HG03025 (cell line): ENCODE measurements at regions not wholly inside any gene's neighbourhood (a gene's known extent, or its start where the extent isn't known, plus 50 kb on each side); places are given as distances from the start of the nearest gene placed in this dataset.

Experiments used
- ATAC-seq: cut with Tn5 transposase; IDR thresholded peaks from one replicate; pipeline ENCODE4 v1.9.1; 2021; ENCODE audit warnings: mild to moderate bottlenecking, moderate library complexity; ENCODE audit not compliant: unreplicated experiment, low FRiP score

DNA sequence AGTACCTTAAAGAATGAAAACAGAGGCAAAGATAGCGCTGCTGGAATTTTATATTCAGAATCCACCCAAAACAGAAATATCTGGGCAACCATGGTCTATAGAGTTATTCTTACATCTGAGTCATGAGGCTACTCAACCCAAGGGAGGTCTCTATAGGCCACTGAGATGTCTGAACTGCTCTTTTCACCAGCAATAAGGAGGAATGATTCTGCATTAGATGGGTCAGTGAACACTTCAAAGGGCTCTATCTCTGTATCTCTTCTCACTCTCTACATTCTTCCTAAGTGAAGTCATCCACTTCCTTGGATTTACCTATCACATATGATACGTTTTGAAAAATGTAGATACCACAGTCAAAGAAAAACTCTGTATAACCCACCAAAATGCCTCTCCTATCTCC is 90.2 kb upstream of the NGF start:
- no peak for ATAC-seq

DNA sequence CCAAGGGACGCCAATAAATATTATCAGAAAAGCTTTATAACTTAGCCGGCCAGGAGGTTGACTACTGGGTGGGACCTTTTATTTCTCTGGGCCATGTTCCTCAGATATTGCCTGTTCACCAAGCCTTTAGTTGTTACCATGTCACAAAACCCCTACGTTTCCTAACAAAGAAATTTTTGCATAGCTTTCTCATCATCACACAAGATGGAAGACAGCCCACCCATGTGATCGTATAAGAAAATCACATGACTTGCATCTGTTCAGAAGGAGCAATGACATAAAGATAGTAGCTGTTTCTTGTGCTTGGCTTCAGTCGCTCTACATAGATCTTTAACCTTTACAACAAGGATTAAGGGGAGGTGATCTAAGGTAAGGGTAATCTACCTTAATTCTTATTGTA is 88.9 kb upstream of the NGF start:
- no peak for ATAC-seq

DNA sequence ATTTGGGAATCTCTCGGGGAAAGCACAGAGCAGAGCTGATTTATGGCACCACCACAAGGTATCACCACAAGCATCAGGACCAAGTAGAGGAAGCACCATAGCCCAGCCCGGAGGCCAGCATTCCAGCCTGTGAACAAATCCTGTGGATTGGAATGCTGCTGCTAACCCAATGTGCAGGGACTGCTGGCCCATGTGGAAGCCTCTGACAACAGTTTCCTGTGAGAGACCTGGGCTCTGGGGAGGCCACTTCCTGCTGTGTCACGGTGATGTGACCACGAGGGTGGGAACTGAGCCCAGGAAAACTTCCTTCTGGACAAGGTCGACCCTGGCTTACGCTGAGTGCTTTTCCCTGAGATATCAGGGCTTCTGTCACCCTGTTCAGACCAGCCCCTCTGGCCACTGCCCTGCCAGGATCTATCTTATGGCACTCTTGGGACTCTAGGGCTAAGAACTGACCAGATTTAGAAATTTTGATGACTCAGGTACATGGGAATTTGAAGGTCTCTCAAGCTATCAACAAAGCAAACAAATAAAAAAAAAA is 88.3 kb upstream of the NGF start:
- no peak for ATAC-seq

DNA sequence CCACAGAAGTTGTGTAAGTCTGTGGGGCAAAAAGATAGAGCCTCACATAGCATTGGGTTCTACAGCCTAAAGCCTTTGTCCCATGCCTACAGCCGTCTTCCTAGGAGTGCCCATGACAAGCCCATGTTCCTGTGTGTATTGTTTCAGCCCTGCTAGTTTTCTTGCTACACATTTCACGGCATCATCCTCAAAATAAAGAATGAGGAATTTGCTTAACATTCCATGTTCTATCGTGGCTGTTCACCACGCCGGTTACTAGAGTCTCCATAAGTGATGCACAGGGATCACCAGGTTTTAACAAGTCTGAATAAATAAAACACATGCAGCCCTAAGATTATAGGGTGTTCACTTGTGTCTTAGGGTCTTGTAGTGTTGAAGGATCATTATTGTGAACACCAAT is 87.4 kb upstream of the NGF start:
- ATAC-seq = no peak

DNA sequence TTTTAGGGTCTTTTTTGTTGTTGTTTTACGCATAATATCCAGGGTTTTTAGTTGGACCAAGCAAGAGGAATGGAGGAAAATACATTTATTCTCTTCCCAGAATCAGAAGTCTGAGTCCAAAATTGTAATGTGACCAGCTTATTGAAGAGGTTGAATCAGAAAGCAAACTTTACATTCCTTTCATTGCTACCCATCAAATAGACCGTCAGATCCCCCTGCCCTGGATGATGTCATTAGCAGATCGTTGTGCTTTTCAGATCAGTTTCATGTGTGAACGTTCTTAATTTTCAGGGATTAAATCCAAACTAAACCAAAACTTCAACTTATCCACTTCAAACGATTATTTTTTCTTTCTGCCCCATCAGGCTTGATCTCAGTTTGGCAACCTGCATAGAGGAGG is 85.7 kb upstream of the NGF start:
- no peak for ATAC-seq

DNA sequence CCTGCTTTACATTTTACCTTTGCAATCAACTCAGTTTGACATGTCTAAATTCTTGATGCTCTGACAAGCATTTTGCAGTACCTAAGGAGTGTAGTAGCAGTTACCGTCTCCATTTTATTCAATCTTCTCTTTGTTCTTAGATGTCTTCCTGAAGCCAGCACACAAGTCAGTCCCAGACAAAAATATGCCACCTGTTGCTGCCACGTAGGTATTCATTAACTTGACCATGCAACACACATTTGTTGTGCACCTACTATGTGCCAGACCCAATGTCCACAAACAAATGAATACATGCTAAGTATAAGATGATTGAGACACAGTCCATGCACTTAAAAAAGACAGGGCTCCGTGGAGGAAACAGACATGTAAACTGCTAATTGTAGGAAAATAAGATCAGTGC is 81.5 kb upstream of the NGF start:
- ATAC-seq = no peak

DNA sequence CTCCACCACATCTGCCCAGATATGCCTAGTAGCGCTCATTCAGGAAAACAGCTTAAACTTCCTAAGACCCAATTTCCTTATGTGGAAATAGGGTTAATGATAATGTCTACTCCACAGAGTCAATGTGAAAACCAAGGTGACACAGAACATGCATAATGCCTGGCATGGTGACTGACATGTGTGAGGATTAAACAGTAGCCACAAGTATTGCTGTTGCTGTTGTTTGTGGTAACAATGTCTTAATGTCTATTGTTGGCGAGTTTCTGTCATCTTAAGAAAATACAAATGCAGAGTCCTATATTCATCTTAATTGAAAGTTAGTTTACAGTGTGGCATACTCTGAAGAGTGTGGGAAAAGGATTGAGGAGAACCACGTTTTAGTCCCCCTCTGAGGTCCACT is 75.6 kb upstream of the NGF start:
- no peak for ATAC-seq

DNA sequence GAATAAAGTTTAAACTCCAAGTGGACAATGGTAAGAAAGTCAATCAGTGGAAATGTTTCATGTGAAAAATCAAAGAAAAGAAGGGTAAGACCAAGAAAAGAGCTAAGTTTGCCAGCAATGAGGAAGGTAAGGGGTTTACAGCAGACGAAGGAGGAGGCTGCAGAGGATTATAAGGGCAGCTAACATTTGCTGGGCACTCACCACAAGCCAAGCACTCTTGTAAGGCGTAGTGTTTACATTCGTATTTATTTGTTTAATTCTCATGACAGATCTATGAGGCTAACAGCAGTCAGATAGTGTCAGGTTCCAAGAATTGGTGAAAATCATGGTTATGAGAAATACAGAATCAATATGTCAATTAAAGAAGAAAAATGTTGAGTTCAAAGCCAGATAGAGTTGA is 75.2 kb upstream of the NGF start:
- ATAC-seq = no peak

DNA sequence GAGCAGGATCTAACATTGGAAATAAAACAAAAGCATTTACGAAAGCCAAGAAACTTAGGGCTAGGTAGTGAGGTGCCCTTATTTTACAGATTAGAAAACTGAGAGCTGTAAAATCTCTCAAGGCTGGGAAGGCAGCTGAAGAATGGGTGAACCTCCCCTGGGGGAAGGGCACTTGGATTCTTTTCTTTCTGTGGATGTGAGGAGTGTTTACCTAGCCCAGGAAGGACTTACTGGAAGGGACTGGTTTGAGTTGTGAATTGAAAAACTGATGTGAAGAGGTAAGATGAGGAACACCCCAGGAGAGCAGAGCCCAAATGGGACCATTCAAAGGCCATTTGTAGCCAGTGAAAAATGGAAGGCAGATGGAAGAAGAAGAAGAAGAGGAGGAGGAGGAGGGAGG is 74.7 kb upstream of the NGF start:
- ATAC-seq = no peak

DNA sequence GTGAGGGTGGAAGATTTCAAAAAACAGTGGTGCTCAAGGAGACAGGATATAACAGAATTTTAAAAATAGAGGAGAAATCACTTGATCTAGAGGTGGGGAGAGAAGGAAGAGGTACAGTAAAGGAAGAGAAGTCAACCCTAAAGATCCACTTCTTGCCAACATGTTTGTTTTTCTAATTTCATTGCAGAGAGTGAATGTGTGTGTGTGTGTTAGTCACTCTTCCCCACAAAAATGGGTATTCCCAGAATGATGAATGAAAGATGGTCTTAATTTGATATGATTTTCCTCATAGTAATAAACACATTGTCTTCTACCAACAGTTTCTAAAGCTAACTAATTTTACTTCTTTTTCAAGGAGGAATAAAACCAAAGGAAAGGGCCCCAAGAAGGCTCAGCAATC is 74.2 kb upstream of the NGF start:
- no peak for ATAC-seq

DNA sequence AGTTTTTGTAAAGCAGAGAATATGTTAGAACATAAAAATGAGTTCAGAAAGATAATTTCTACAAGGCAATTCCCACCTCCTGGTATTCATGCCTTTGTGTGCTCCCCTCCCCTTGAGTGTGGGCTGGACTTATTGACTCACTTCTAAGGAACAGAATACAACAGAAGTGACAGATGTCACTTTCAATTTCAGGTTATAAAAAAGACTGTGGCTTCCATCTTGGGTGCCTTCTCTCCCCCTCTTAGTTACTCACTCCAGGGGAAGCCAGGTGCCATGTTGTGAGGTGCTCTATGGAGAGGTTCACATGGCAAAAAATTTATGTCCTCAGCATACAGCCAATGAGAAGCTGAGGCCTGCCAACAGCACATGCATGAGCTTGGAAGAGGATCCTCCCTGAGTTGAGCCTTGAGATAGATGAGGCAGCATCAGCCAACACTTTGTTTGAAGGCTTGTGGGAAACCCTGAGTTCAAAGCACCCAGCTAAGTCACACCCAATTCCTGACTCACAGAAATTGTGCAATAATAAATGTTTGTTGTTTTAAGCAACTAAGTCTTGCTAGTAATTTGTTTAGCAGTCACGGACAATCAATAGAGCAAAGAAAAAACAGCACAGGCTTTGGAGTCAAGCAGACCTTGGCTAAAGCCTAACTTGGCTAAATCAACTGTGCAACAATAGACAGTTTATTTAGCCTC is 73.5 kb upstream of the NGF start:
- ATAC-seq = no peak

DNA sequence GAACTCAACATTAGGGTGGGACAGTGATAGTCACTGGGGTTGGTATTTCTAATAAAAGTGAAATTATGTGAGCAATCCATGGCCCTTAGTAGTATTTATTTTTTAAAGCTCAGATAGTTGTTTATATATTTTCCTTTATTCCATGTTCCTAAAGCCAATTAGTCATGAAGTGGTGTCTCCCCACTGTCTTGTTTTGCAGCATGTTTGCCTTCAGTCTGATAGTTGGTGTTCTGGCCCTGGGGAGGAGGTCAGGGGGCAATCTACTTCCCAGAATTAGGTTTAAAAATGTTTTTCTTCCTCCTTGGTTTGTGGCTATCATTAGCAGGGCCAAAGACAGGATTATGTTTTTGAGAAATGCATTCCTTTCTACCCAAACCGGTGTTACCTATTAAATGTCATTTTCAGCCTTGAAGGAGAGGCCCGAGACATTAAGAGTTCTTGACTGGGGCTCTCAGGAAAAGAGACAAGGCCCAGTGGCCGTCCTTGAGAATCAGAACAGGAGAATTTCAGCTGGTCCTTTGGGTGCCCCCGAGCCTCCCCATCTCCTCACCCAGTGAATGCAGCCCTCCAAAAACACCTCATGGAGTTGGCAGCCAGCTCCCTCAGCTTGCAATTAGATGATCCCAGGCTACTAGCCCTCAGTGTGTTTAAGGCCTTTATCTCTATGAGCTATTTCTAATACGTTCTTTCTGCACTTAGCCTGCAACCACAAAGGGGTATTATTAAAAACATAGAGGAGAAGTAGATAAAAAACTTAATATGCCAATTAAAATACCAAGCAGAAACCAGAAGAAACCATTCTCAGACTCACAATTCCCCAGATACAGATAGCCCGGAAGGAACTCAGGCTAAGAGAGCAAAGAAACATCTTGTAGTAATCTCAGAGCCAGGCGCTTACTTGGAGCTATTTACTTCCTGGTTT is 71.3 kb upstream of the NGF start:
- ATAC-seq = no peak

DNA sequence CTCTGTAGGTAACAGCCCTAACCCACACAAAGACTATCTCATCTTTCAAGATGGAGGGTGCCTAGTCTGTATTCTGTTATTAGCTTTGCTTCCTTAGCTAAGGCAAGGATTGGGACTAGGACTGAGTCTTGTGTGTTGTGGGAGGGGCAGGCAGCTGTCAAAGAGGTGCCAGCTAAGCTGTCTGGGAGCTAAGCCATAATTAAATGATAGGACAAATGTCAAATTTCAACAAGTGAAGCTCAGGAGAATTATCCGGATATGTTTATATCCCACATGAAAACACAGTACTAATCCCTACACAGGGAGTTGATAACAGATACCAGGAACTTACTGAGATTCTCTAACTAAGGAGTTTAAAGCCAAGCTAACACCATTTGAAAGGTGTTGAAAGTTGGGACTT is 70.5 kb upstream of the NGF start:
- no peak for ATAC-seq

DNA sequence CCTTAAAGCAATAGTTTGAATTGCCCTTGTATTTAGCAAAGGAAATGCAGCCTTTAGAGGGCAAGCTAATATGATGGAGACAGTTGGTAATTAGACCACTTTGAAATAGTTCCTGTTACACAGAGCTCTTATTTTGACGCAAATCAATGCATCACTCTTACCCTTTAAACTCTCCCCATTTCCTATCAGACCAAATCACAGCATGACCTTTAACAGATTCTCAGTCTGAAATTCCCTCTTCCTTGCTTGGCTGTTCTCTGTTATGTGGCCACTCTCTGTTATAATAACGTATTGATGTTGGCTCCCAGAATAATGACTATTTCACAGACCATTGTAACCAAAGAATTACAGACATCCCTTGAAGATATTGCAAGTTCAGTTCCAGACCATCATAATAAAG is 66.9 kb upstream of the NGF start:
- ATAC-seq = no peak

DNA sequence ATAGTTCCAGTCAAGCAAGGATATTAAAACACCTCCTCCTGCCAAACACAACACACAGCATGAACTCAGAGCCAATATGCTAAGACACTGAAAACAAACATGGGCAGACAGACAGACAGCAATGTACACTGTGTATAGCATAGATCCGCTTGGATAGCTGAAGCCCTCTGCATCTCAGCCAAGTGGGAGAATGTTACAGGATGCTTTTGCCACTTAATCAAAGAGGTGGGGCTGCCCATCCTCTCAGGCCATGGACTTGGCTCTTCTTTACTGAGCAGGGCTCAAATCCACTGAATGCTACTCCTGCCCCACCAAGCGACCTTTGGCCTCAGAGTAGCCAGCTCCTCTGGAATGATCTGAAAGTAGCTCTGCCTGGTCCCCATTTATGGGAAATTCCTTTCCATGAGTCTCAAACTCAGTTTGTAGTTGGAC is 64.7 kb upstream of the NGF start:
- no peak for ATAC-seq

DNA sequence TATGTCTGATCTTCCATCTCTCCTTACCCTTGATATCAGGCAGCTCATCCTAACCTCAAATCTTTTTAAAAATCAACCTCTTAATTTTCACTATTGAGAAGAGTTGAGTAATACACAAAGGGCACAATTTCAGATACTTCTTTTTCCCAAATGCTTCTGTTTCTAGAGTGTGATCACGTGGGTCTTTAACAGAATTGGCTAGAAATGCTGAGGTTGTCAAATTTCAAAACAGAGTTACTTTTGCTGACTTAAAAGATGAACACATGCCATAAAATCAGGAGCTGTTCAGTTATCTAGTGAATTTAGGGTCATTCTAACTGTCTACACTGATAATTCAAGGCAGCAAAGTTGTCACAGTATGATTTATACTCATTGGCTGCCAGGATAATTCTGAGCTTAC is 63.6 kb upstream of the NGF start:
- ATAC-seq = no peak

DNA sequence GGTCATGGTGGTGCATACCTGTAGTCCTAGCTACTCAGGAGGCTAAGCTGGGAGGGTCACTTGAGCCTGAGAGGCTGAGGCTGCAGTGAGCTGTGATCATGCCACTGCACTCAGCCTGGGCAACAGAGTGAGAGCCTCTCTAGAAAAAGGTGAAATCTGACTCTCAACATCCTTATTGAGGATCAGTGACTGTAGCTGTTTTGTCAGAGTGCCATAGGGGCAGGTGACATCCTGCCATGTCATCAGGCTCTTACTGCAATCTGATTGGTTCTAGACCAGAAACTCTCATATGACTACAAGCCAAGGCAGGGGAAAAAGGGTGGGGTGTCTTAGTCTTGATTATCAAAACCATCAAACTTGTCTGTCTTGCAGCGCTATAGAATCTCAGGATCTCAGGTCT is 62.8 kb upstream of the NGF start:
- ATAC-seq = no peak

DNA sequence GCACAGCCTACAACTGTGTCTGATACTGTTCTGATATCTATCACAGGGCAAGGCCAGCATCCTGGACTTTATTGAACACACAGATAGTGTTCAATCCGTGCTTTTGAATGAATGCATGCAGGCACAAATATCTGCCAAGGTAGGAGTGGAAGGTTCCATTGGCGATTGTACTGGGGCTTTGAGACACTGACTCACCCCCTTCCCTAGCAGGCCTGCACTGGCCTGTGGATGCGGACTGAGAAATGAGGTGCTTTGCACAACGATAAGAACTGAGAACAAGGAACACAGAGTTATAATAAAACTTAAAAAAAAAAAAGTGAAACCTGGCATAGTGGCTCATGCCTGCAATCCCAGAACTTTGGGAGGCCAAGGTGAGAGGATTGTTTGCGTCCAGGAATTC is 62.4 kb upstream of the NGF start:
- no peak for ATAC-seq

DNA sequence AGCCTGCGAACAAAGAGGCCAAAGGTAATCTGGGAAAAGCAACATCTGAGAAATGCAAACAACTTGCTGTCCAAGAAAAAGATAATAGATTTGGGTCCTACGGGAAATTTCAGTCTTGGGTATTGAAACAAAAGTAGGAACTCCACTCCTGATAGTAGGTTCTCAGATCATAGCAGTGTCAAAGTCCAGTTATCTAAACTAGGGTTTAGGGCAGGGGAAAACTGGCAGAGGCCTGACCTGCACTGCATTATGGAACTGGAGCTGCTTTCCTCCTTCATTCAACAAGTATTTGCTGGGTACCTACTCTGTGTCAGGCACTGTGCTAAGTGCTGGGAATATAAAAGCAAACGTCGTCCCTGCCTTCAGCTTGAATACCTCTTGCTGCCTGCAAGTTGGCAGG is 60.7 kb upstream of the NGF start:
- no peak for ATAC-seq
